Liver (tissue), 8 donors: ENCODE measurements at regions not wholly inside any gene's neighbourhood (a gene's known extent, or its start where the extent isn't known, plus 50 kb on each side); places are given as distances from the start of the nearest gene placed in this dataset.

Experiments
- DNase-seq: peaks from one replicate; pipeline ENCODE4 v3.0.0-alpha.2; 2017; ENCODE audit warnings: low spot score
- H3K27ac ChIP-seq, 2 donors: one replicate each; pipeline ENCODE4 v1.7.0; 2013; ENCODE audit warnings: inconsistent platforms in 2 of 2, low read length in 2 of 2, control low read depth in 1 of 2, low read depth in 1 of 2, mild to moderate bottlenecking in 1 of 2
- H3K27me3 ChIP-seq, 4 donors: one replicate each; pipeline versions ENCODE4 v1.6.1 to v1.7.0; 2013; ENCODE audit warnings: low read length in 3 of 4, inconsistent platforms in 1 of 4, mild to moderate bottlenecking in 1 of 4, moderate library complexity in 1 of 4; ENCODE audit not compliant: control insufficient read depth in 4 of 4, insufficient read depth in 4 of 4
- H3K36me3 ChIP-seq, 4 donors: one replicate each; pipeline versions ENCODE4 v1.6.1 to v1.7.0; 2013; ENCODE audit warnings: low read length in 3 of 4, mild to moderate bottlenecking in 3 of 4, low read depth in 1 of 4, moderate library complexity in 1 of 4; ENCODE audit not compliant: control insufficient read depth in 4 of 4, insufficient read depth in 3 of 4
- H3K4me1 ChIP-seq, 4 donors: one replicate each; pipeline versions ENCODE4 v1.6.1 to v1.7.0; 2013; ENCODE audit warnings: low read length in 3 of 4, mild to moderate bottlenecking in 3 of 4, moderate library complexity in 1 of 4; ENCODE audit not compliant: control insufficient read depth in 4 of 4, insufficient read depth in 4 of 4
- H3K4me3 ChIP-seq, 3 donors: one replicate each; pipeline versions ENCODE4 v1.6.1 to v1.7.0; 2013; ENCODE audit warnings: low read length in 3 of 3, control low read depth in 1 of 3, low read depth in 1 of 3, mild to moderate bottlenecking in 1 of 3
- H3K9ac ChIP-seq, 2 donors: one replicate each; pipeline ENCODE4 v1.7.0; 2013; ENCODE audit warnings: low read length in 2 of 2, mild to moderate bottlenecking in 2 of 2, moderate library complexity in 2 of 2, control low read depth in 1 of 2, low read depth in 1 of 2
- H3K9me3 ChIP-seq, 4 donors: one replicate each; pipeline versions ENCODE4 v1.6.1 to v1.7.0; 2013; ENCODE audit warnings: low read length in 3 of 4; ENCODE audit not compliant: control insufficient read depth in 4 of 4
- ATF3 ChIP-seq: IDR thresholded peaks from 2 replicates; pipeline ENCODE4 v1.6.1; 2016; ENCODE audit warnings: antibody characterized with exemption
- CTCF ChIP-seq: fragments of 150-350 bp; IDR thresholded peaks from 2 replicates; pipeline ENCODE4 v1.5.1; 2017; ENCODE audit warnings: improper control_type of control experiment, low read depth, low read length; ENCODE audit not compliant: missing input control
- EGR1 ChIP-seq, 2 donors: IDR thresholded peaks; 2 replicates each; pipeline ENCODE4 v1.6.1; 2016 to 2018; ENCODE audit warnings: antibody characterized with exemption in 2 of 2, low read depth in 2 of 2
- FOXA1 ChIP-seq: IDR thresholded peaks from 2 replicates; pipeline ENCODE4 v1.6.1; 2016; ENCODE audit warnings: antibody characterized with exemption
- FOXA2 ChIP-seq: IDR thresholded peaks from 2 replicates; pipeline ENCODE4 v1.6.1; 2016; ENCODE audit warnings: antibody characterized with exemption
- GABPA ChIP-seq, 2 donors: IDR thresholded peaks in 1 of 2; conservative IDR thresholded peaks in 1 of 2; 2 replicates each; pipeline ENCODE4 v1.6.1; 2016; ENCODE audit warnings: antibody characterized with exemption in 2 of 2, mild to moderate bottlenecking in 1 of 2, moderate library complexity in 1 of 2
- HNF4A ChIP-seq, 2 donors: conservative IDR thresholded peaks; 2 replicates each; pipeline ENCODE4 v1.6.1; 2016; ENCODE audit warnings: antibody characterized with exemption in 2 of 2, mild to moderate bottlenecking in 2 of 2
- JUND ChIP-seq, 2 donors: IDR thresholded peaks; 2 replicates each; pipeline ENCODE4 v1.6.1; 2016; ENCODE audit warnings: antibody characterized with exemption in 2 of 2
- MAX ChIP-seq: IDR thresholded peaks from 2 replicates; pipeline ENCODE4 v1.6.1; 2016; ENCODE audit warnings: antibody characterized with exemption
- NR2F2 ChIP-seq: IDR thresholded peaks from 2 replicates; pipeline ENCODE4 v1.6.1; 2016; ENCODE audit warnings: antibody characterized with exemption
- RAD21 ChIP-seq, 2 donors: IDR thresholded peaks; 2 replicates each; pipeline ENCODE4 v1.6.1; 2016; ENCODE audit warnings: antibody characterized with exemption in 2 of 2, mild to moderate bottlenecking in 2 of 2
- REST ChIP-seq: IDR thresholded peaks from 2 replicates; pipeline ENCODE4 v1.6.1; 2016; ENCODE audit warnings: antibody characterized with exemption, mild to moderate bottlenecking
- RXRA ChIP-seq, 2 donors: IDR thresholded peaks; 2 replicates each; pipeline ENCODE4 v1.6.1; 2017 to 2018; ENCODE audit warnings: antibody characterized with exemption in 2 of 2, mild to moderate bottlenecking in 1 of 2
- SP1 ChIP-seq: IDR thresholded peaks from 2 replicates; pipeline ENCODE4 v1.6.1; 2018; ENCODE audit warnings: antibody characterized with exemption, mild to moderate bottlenecking
- TAF1 ChIP-seq: conservative IDR thresholded peaks from 2 replicates; pipeline ENCODE4 v1.6.1; 2016; ENCODE audit warnings: antibody characterized with exemption, mild to moderate bottlenecking
- YY1 ChIP-seq: IDR thresholded peaks from 2 replicates; pipeline ENCODE4 v1.6.1; 2016; ENCODE audit warnings: antibody characterized with exemption, mild to moderate bottlenecking
- ZBTB33 ChIP-seq: IDR thresholded peaks from 2 replicates; pipeline ENCODE4 v1.6.1; 2016; ENCODE audit warnings: antibody characterized with exemption
- WGBS: extraction: QIAGEN DNeasy Blood & Tissue Kit; methylation state at CpG from one replicate; pipeline ENCODE4 v1.1.7; 2013; 5-methylcytosine and 5-hydroxymethylcytosine counted together
- donor health status: healthy.
- donor health status: healthy.
- donor health status: healthy.
- donor health status: healthy.
- donor health status: healthy.

GRCh38 chr10:33715303-33715975 lies 381.0 kb upstream of the NRP1 start (continued):
- no peak for TF ChIP-seq SP1
- TF ChIP-seq ZBTB33 = no peak

- no peak for DNase-seq
- H3K9ac ChIP-seq = no peak overlapping the region
- H3K27me3 ChIP-seq = no peaks in the 10 kb centered on the region
- no peak overlapping the region for H3K27ac ChIP-seq
- 95% methylated on average over 7 of the region's 7 CpGs for WGBS
- no peaks in the 10 kb centered on the region for H3K4me1 ChIP-seq
- H3K36me3 ChIP-seq = no peaks in the 10 kb centered on the region
- no peaks in the 10 kb centered on the region for H3K9me3 ChIP-seq
- H3K4me3 ChIP-seq = no peak overlapping the region
- no peak for TF ChIP-seq CTCF
- no peak for TF ChIP-seq RAD21 (IDR thresholded peaks at IDR 0.05)
- no peak for TF ChIP-seq NR2F2
- TF ChIP-seq ATF3 = no peak
- TF ChIP-seq JUND (IDR thresholded peaks at IDR 0.05) = no peak
- no peak for TF ChIP-seq GABPA (IDR thresholded peaks at IDR 0.05 in 1 of 2, conservative IDR thresholded peaks at IDR 0.05 in 1 of 2)
- no peak for TF ChIP-seq SP1
- TF ChIP-seq HNF4A (conservative IDR thresholded peaks at IDR 0.05) = no peak
- no peak for TF ChIP-seq MAX
- no peak for TF ChIP-seq FOXA2
- TF ChIP-seq RXRA (IDR thresholded peaks at IDR 0.05) = no peak
Measured at GRCh38 chr10:33712825-33713224, 378.4 kb upstream of the NRP1 start.

GRCh38 chr10:33710006-33710405 lies 375.5 kb upstream of the NRP1 start:
- no peaks in the 10 kb centered on the region for H3K27me3 ChIP-seq
- no peak for DNase-seq
- no peak overlapping the region for H3K9ac ChIP-seq
- H3K36me3 ChIP-seq = no peaks in the 10 kb centered on the region
- H3K27ac ChIP-seq = no peak overlapping the region
- WGBS = 90% methylated on average over 5 of the region's 5 CpGs
- H3K4me1 ChIP-seq = no peaks in the 10 kb centered on the region
- H3K4me3 ChIP-seq = no peak overlapping the region
- H3K9me3 ChIP-seq = no peaks in the 10 kb centered on the region
- TF ChIP-seq TAF1 = no peak
- TF ChIP-seq JUND (IDR thresholded peaks at IDR 0.05) = no peak
- no peak for TF ChIP-seq YY1
- TF ChIP-seq EGR1 (IDR thresholded peaks at IDR 0.05; ENCODE audit: low read depth in 2 of 2) = no peak
- no peak for TF ChIP-seq CTCF
- TF ChIP-seq HNF4A (conservative IDR thresholded peaks at IDR 0.05) = no peak
- TF ChIP-seq ZBTB33 = no peak
- no peak for TF ChIP-seq REST
- TF ChIP-seq MAX = no peak
- no peak for TF ChIP-seq SP1
- no peak for TF ChIP-seq NR2F2
- TF ChIP-seq FOXA1 = no peak
- TF ChIP-seq RAD21 (IDR thresholded peaks at IDR 0.05) = no peak
